Testis (tissue), 2 donors: ENCODE measurements at regions not wholly inside any gene's neighbourhood (a gene's known extent, or its start where the extent isn't known, plus 50 kb on each side); places are given as distances from the start of the nearest gene placed in this dataset.

Experiments used
- DNase-seq: peaks from one replicate; pipeline ENCODE4 v3.0.0-alpha.2; 2019
- H3K27ac ChIP-seq, 2 donors: fragments of 200-600 bp; sonication (generic); one replicate each; pipeline ENCODE4 v1.5.1; 2019
- H3K27me3 ChIP-seq: fragments of 200-600 bp; sonication (generic); one replicate; pipeline ENCODE4 v1.5.1; 2019
- H3K36me3 ChIP-seq: fragments of 200-600 bp; sonication (generic); one replicate; pipeline ENCODE4 v1.5.1; 2017; ENCODE audit warnings: low read depth; ENCODE audit errors: missing control alignments
- H3K4me1 ChIP-seq: fragments of 200-600 bp; sonication (generic); one replicate; pipeline ENCODE4 v1.5.1; 2019
- H3K4me3 ChIP-seq, 2 donors: fragments of 200-600 bp; sonication (generic); one replicate each; pipeline ENCODE4 v1.5.1; 2017 to 2019
- H3K9me3 ChIP-seq: fragments of 200-600 bp; sonication (generic); one replicate; pipeline ENCODE4 v1.5.1; 2017
- POLR2A ChIP-seq: fragments of 450-650 bp; IDR thresholded peaks from one replicate; pipeline ENCODE4 v1.6.1; 2017; ENCODE audit warnings: antibody characterized with exemption, mild to moderate bottlenecking, moderate library complexity
- WGBS, 2 donors: methylation state at CpG; one replicate each; pipeline ENCODE4 v1.1.5; 2018; 5-methylcytosine and 5-hydroxymethylcytosine counted together
- intact Hi-C: fragments of 100-400 bp; cut with DNase I; formaldehyde crosslinking; loops from one replicate; pipeline ENCODE4 v1.15.1; 2023; ENCODE audit warnings: low total_unique reads
- TF ChIP-seq, protein P1 (sequence below), 3 experiments: fragments of 450-650 bp in 2 of 3; fragments of 200-600 bp in 1 of 3; sonication (generic) in 1 of 3; IDR thresholded peaks; one replicate each; pipeline ENCODE4 v1.5.1; 2016 to 2019; ENCODE audit warnings: antibody characterized with exemption in 3 of 3, mild to moderate bottlenecking in 2 of 3, moderate library complexity in 1 of 3

DNA sequence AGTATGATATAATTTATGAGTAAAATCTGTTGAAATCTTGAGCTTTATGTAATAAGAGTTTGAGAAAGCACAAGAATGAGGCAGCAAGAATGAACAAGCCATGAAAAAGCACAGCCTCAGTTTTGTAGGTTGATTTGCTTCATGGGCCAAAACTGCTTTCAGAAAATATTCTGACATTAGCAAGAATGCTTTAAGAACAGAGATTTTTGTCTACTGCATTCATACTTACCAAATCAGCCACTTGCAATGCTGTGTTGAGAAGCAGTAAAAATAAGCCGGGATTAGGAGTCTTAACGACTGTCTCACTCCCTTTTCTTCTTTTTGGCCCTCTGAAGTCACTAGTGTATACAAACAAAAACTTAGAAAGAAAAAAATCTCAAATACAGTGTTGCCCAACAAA, 114.5 kb downstream of the POSTN start:
- no peaks in the 10 kb centered on the region for H3K9me3 ChIP-seq
- no peaks in the 10 kb centered on the region for H3K36me3 ChIP-seq
- H3K27me3 ChIP-seq, result no peaks in the 10 kb centered on the region
- H3K4me1 ChIP-seq, result no peaks in the 10 kb centered on the region
- H3K4me3 ChIP-seq, result no peak overlapping the region
- TF ChIP-seq POLR2A, result no peak
- TF ChIP-seq, protein P1, sequence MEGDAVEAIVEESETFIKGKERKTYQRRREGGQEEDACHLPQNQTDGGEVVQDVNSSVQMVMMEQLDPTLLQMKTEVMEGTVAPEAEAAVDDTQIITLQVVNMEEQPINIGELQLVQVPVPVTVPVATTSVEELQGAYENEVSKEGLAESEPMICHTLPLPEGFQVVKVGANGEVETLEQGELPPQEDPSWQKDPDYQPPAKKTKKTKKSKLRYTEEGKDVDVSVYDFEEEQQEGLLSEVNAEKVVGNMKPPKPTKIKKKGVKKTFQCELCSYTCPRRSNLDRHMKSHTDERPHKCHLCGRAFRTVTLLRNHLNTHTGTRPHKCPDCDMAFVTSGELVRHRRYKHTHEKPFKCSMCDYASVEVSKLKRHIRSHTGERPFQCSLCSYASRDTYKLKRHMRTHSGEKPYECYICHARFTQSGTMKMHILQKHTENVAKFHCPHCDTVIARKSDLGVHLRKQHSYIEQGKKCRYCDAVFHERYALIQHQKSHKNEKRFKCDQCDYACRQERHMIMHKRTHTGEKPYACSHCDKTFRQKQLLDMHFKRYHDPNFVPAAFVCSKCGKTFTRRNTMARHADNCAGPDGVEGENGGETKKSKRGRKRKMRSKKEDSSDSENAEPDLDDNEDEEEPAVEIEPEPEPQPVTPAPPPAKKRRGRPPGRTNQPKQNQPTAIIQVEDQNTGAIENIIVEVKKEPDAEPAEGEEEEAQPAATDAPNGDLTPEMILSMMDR (IDR thresholded peaks at IDR 0.05), result no peak
- DNase-seq, result no peak
- H3K27ac ChIP-seq, result no peak overlapping the region
- intact Hi-C loops, result no loop called here
- 83 to 85% methylated on average over 2 of the region's 2 CpGs for WGBS, 2 donors

DNA sequence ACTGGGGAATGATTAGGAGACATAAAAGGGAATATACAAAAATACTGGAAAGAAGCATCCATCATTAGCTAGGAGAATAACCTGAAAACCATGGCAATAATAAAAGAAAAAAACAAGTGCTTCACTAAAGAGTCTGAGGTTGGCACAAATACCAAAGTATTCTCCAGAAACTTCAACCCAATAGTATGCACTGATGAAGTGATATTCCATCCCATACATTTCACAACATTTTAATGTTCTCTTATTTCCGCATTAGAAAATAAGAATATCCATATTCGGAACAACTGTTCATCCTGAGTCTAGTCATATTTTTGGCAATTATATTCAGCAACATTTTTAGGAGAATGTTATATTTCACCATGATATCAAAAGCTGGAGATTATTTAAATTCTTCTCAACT, 116.2 kb downstream of the POSTN start:
- Histone ChIP-seq H3K36me3 (no peaks in the 10 kb centered on the region), H3K4me1 (no peaks in the 10 kb centered on the region), H3K27ac (no peak overlapping the region), H3K4me3 (no peak overlapping the region), H3K9me3 (no peaks in the 10 kb centered on the region), H3K27me3 (no peaks in the 10 kb centered on the region)
- intact Hi-C loops, result no loop called here
- TF ChIP-seq, protein P1 (IDR thresholded peaks at IDR 0.05), result no peak
- no peak for DNase-seq
- WGBS, 2 donors, result 92 to 99% methylated on average over 2 of the region's 2 CpGs

DNA sequence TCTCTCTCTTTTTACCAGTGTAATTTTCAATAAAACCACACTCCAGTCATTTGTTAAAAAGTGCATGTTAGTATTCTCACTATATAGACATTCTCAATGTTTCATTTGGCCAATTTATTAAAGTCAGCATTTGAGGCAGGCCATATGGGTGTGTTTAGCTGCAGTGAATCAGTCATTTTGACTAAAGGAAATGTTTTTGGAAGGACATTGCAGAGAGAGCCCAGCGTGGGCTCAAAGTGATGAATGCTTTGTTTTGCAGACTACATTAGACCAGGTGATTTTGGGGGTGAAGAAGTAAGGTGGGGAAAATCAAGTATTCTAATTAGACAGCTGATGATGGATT, 116.7 kb downstream of the POSTN start:
- TF ChIP-seq, protein P1 (IDR thresholded peaks at IDR 0.05), result no peak
- Histone ChIP-seq H3K4me3 (no peak overlapping the region), H3K36me3 (no peaks in the 10 kb centered on the region), H3K27ac (no peak overlapping the region), H3K4me1 (no peaks in the 10 kb centered on the region), H3K9me3 (no peaks in the 10 kb centered on the region), H3K27me3 (no peaks in the 10 kb centered on the region)
- intact Hi-C loops, result no loop called here
- 66 to 81% methylated on average over 1 of the region's 1 CpG for WGBS, 2 donors
- no peak for DNase-seq

DNA sequence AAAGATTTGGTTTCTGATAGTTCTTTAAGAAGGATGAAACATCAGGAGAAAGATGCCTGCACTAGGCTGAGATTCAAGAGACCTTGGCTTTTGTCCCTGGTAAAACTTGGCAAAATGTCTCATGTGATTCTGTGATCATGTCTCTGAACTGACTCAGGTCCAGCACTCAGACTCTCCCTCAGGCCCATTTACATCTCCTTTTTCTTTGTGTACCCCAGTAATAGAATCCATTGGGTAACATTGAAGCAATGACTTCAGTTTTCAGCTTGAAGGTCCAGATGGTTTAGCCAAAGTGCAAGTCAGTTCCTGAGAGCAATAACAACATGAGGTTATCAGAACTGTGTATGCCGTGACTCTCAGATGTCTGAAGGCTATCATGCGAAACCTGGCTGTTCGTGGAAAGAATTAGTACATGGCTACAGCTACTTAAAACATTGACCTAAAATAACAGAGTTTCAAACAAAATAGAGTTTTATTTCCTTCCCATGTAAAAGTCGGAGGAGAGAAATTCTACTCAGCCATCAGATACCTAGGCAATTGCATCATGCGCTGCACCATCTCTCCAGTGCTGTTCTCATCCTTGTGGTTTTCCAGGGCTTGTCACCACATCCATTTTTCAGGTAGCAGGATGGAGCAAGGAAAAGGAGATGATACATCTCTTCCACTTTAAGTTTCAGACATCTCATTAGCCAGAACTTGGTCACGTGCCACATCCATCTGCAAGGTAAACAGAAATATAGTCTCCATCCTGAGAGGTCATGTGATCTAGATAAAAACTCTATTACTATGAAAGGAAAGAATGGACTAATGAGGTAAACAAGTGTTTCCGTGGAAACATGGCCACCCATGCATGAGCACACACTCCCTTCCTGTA, 117.3 kb downstream of the POSTN start:
- Histone ChIP-seq H3K36me3 (no peaks in the 10 kb centered on the region), H3K9me3 (no peaks in the 10 kb centered on the region), H3K27ac (no peak overlapping the region), H3K27me3 (no peaks in the 10 kb centered on the region), H3K4me3 (no peak overlapping the region), H3K4me1 (no peaks in the 10 kb centered on the region)
- 74 to 76% methylated on average over 7 of the region's 7 CpGs for WGBS, 2 donors
- intact Hi-C loops, result no loop called here
- TF ChIP-seq, protein P1 (IDR thresholded peaks at IDR 0.05), result no peak
- TF ChIP-seq POLR2A, result no peak
- no peak for DNase-seq

DNA sequence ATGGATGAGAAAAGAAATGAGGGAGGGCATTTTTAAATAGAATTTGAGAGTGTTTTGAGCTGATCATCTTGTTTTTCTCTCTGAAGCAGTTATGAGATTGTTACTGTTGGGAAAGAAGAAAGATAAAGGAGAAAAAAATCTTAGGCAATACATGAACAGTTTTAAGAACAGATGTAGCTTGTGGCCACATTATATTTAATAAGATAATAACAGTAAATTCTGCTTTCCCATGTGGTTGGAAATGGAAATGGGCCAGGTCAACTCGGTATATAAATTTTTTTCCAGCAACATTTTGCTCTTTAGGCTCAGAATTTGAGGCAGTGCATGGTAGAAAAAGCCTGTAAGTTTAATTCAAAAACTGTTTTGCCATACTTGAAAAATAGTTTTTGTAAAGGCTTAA, 118.7 kb downstream of the POSTN start:
- WGBS, 2 donors, result 50 to 61% methylated on average over 1 of the region's 1 CpG
- Histone ChIP-seq H3K27ac (no peak overlapping the region), H3K4me3 (no peak overlapping the region), H3K4me1 (no peaks in the 10 kb centered on the region), H3K9me3 (no peaks in the 10 kb centered on the region), H3K27me3 (no peaks in the 10 kb centered on the region), H3K36me3 (no peaks in the 10 kb centered on the region)
- TF ChIP-seq, protein P1 (IDR thresholded peaks at IDR 0.05), result no peak
- no peak for TF ChIP-seq POLR2A
- no peak for DNase-seq
- intact Hi-C loops, result no loop called here
